Fibroblast of gingiva (primary cell): ENCODE measurements at regions not wholly inside any gene's neighbourhood (a gene's known extent, or its start where the extent isn't known, plus 50 kb on each side); places are given as distances from the start of the nearest gene placed in this dataset.
A peak's percentile ranks its signal among the peaks of the same experiment; 100 is the strongest.
"Not testable (repeated sequence)": the region's sequence is repeated elsewhere in the genome, so short reads cannot be mapped to it uniquely, and the experiment has no call there.

Experiments
- DNase-seq: peaks from one replicate; pipeline ENCODE4 v3.0.0-alpha.2; 2011; ENCODE audit warnings: low read depth

GRCh38 chr9:42325561-42325960 lies 142.1 kb downstream of the SPATA31A6 start:
- DNase-seq = not testable (repeated sequence)

- DNase-seq = not testable (repeated sequence)
Observed at GRCh38 chr9:42326482-42326881, 143.0 kb downstream of the SPATA31A6 start.

GRCh38 chr9:42335342-42335741 lies 151.9 kb downstream of the SPATA31A6 start:
- DNase-seq = not testable (repeated sequence)

- not testable (repeated sequence) for DNase-seq
Observed at GRCh38 chr9:42335984-42336657, 152.7 kb downstream of the SPATA31A6 start.

GRCh38 chr9:42338275-42338674 lies 154.8 kb downstream of the SPATA31A6 start:
- not testable (repeated sequence) for DNase-seq

- not testable (repeated sequence) for DNase-seq
Observed at GRCh38 chr9:42339671-42340434, 156.4 kb downstream of the SPATA31A6 start.

- DNase-seq = not testable (repeated sequence)
Observed at GRCh38 chr9:42340435-42340723, 156.9 kb downstream of the SPATA31A6 start.

- not testable (repeated sequence) for DNase-seq
Observed at GRCh38 chr9:42341860-42342259, 158.4 kb downstream of the SPATA31A6 start.

GRCh38 chr9:42342297-42342696 lies 158.8 kb downstream of the SPATA31A6 start:
- not testable (repeated sequence) for DNase-seq

GRCh38 chr9:42344508-42344907 lies 161.0 kb downstream of the SPATA31A6 start:
- not testable (repeated sequence) for DNase-seq

GRCh38 chr9:42346916-42347315 lies 163.5 kb downstream of the SPATA31A6 start:
- not testable (repeated sequence) for DNase-seq

- not testable (repeated sequence) for DNase-seq
Observed at GRCh38 chr9:42349181-42349580, 165.7 kb downstream of the SPATA31A6 start.

GRCh38 chr9:42350412-42350811 lies 167.0 kb downstream of the SPATA31A6 start:
- DNase-seq = not testable (repeated sequence)

GRCh38 chr9:42357604-42358373 lies 174.3 kb downstream of the SPATA31A6 start:
- not testable (repeated sequence) for DNase-seq

- DNase-seq = not testable (repeated sequence)
Observed at GRCh38 chr9:42358626-42359247, 175.3 kb downstream of the SPATA31A6 start.

- DNase-seq = not testable (repeated sequence)
Observed at GRCh38 chr9:42364410-42365243, 181.2 kb downstream of the SPATA31A6 start.

- peak; percentile 18 for DNase-seq
Observed at GRCh38 chr9:42365244-42365945, 181.9 kb downstream of the SPATA31A6 start.

GRCh38 chr9:42368279-42368881 lies 184.9 kb downstream of the SPATA31A6 start:
- DNase-seq = not testable (repeated sequence)

GRCh38 chr9:42370172-42370571 lies 186.7 kb downstream of the SPATA31A6 start:
- not testable (repeated sequence) for DNase-seq

- not testable (repeated sequence) for DNase-seq
Observed at GRCh38 chr9:42371417-42371816, 188.0 kb downstream of the SPATA31A6 start.
